ENCODE measurements at regions not wholly inside any gene's neighbourhood (a gene's known extent, or its start where the extent isn't known, plus 50 kb on each side); places are given as distances from the start of the nearest gene placed in this dataset.
A peak's percentile ranks its signal among the peaks of the same experiment; 100 is the strongest.
"Not testable (repeated sequence)": the region's sequence is repeated elsewhere in the genome, so short reads cannot be mapped to it uniquely, and the experiment has no call there.

DNA sequence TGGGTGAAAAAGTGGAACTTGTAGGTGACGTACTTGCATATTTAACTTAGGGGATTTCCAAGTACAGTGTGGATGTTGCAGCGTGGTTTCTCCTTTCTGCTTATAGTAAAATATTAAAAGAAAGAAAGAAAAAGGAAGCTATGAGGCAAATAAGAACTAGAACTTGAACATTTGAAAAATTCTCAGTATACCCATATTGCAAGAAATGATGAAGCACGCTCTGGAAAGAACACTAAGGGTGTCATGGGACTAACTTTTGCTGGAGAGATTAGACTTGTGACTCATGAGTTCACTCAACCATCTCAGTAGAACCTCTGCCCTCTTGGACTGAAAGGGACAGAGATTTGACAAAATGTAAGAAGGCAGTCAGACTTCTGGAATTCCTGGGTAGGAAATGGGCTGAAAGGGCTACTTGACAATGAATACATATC lies 704.5 kb upstream of the ADGRL4 start:
- no peak for DNase-seq (ENCODE audit: low read depth in 2 of 3, low spot score in 2 of 3)

DNA sequence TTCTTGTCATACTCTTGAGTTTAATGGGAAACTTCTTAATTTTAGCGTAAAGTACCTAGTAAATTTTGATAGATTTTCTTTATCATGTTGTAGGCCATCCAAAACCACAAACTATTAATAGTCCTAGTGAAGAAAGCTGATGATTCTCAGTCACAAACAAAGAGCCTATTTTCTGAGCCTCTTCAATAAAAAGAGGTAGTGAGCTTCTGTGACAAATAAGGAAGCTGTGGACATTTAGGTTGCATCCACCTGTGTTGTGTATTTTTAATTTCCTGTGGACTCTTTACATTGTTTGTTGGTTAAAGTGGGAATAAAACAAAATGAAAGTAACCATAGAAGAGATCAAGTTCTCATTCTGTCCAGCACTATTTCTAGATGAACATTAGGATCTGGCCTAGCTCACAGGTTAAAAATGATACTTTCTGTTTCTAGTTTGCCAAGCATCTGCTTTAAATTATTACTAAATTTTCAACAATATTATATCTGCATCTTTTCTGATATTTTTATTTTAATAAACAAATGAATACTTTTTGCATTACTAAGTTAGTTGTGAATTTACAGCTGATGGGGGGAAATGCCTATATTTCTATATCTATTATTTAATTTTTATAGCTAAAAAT lies 702.2 kb upstream of the ADGRL4 start:
- no peak for DNase-seq (ENCODE audit: low read depth in 2 of 3, low spot score in 2 of 3)

- DNase-seq (ENCODE audit: low read depth in 2 of 3, low spot score in 2 of 3), result no peak
These were observed 698.7 kb upstream of the ADGRL4 start for GRCh38 chr1:79705218-79705617.

DNA sequence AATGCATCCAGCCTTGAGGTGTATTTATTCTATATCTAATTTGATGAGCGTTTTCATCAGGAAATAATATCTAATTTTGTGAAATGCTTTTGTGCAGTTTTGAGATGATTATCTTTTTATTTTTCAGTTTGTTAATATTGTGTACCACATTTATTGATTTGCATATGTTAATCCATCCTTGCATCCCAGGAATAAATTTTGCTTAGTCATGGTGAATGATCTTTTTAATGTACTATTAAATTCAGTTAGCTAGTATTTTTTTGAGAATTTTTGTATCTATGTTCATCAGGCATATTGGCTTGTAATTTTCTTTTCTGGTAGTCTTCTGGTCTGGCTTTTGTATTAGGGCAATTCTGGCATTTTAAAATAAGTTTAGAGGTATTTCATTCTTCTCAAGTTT lies 697.5 kb upstream of the ADGRL4 start:
- no peak for DNase-seq (ENCODE audit: low read depth in 2 of 3, low spot score in 2 of 3)

- DNase-seq (ENCODE audit: low read depth in 2 of 3, low spot score in 2 of 3), result not testable (repeated sequence)
These were observed 695.9 kb upstream of the ADGRL4 start for GRCh38 chr1:79702336-79702999.

GRCh38 chr1:79695138-79695537 lies 688.6 kb upstream of the ADGRL4 start:
- no peak for DNase-seq (ENCODE audit: low read depth in 2 of 3, low spot score in 2 of 3)

DNA sequence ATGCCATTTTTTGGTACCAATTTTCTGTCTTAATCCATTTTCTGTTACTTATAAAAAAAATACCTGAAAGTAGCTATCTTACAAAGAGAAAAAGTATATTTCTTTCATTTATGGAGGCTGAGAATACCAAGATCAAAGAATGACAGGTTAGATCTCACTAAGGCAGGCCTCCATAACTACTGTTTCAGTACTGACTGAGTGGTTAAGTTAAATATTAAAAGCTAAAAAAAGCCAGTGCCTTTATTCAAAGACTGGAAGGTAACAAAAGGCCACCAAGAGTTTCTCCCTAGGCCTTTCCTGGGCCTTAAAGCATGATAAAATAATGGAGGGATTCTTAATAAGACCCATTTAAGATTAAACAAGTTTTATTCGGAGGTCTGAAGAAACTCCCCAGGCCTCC lies 687.7 kb upstream of the ADGRL4 start:
- no peak for DNase-seq (ENCODE audit: low read depth in 2 of 3, low spot score in 2 of 3)

DNA sequence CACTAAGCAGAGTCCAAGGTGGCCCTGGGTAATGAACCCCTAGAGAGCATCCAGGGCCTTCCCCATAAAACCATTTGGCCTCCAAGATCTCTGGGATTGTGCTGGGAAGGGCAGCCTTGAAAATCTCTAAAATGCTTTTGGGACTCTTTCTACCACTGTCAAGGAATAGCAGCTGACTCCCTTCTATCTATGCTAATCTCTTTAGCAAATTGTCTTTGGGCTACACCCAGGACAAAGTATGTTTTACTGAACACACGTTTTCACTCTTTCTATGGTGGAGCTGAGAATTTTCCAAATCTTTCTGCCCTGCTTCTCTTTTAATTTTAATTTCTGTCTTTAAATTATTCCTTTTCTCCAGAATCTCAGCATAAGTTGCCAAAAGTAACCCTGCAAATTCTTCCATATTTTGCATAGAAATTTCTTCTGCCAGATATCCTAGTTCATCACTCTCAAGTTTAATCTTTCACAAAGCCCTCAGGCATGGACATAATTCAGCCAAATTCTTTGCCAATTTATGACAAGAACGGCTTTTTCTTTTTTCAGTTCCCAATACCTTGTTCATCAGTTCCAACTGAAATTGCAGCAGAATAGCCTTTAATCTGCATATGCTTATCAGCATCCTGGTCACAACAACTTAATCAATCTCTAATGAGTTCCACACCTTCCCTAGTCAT lies 687.0 kb upstream of the ADGRL4 start:
- no peak for DNase-seq (ENCODE audit: low read depth in 2 of 3, low spot score in 2 of 3)

DNA sequence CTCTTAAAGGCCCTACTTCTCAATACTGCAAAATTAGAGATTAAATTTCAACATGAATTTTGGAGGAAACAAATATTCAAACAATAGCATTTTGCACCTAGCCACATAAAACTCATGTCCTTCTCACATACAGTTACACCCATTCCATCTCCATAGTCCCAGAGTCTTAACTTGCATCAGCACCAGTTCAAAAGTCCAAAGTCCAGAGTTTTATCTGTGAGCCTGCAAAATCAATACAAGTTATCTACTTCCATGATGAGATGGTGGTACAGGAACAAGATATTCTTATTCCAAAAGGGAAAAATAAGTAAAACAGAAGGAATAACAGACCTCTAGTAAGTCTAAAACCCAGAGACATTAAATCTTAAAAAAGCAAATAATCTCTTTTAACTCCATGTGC lies 686.0 kb upstream of the ADGRL4 start:
- DNase-seq (ENCODE audit: low read depth in 2 of 3, low spot score in 2 of 3), result no peak

DNA sequence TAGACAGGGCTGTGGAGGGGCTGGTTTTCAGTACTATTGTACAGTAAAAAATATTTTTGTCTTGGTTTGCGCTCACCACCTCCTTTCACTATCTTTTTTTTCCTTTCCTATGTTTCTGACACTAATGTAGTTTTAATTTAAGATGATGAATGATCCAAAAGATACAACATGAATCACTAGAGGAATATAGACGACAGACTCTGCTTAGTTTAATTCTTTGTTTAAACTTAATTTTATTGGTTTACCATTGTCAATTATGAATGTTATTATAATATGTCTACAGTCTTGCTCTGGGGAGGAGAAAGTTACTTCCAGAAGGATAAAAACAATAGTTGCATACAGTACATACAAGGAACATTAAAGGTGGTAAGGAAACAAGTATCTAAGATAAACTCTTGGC lies 682.4 kb upstream of the ADGRL4 start:
- no peak for DNase-seq (ENCODE audit: low read depth in 2 of 3, low spot score in 2 of 3)

GRCh38 chr1:79683420-79683819 lies 676.9 kb upstream of the ADGRL4 start:
- no peak for DNase-seq (ENCODE audit: low read depth in 2 of 3, low spot score in 2 of 3)

DNA sequence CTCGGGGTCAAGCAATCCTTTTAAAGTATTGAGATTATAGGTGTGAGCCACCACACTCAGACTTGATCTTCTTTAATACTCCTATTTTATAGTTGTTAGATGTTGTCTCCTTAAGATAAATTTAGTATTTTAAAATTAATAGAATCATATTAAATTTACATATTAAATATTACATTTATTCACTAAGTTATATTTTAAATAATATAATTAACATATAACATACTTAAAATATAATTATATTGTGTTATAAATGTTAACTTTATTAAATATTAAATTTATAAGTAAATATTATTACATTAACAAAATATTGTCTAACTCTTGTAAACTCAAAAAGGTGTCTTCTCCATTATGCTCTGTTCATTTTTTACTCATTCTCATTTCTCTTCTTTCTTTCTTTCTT lies 675.9 kb upstream of the ADGRL4 start:
- DNase-seq (ENCODE audit: low read depth in 2 of 3, low spot score in 2 of 3), result no peak

- DNase-seq (ENCODE audit: low read depth in 2 of 3, low spot score in 2 of 3), result no peak
These were observed 674.9 kb upstream of the ADGRL4 start for GRCh38 chr1:79681382-79681781.

GRCh38 chr1:79679916-79680315 lies 673.4 kb upstream of the ADGRL4 start:
- DNase-seq (ENCODE audit: low read depth in 2 of 3, low spot score in 2 of 3), result no peak

DNA sequence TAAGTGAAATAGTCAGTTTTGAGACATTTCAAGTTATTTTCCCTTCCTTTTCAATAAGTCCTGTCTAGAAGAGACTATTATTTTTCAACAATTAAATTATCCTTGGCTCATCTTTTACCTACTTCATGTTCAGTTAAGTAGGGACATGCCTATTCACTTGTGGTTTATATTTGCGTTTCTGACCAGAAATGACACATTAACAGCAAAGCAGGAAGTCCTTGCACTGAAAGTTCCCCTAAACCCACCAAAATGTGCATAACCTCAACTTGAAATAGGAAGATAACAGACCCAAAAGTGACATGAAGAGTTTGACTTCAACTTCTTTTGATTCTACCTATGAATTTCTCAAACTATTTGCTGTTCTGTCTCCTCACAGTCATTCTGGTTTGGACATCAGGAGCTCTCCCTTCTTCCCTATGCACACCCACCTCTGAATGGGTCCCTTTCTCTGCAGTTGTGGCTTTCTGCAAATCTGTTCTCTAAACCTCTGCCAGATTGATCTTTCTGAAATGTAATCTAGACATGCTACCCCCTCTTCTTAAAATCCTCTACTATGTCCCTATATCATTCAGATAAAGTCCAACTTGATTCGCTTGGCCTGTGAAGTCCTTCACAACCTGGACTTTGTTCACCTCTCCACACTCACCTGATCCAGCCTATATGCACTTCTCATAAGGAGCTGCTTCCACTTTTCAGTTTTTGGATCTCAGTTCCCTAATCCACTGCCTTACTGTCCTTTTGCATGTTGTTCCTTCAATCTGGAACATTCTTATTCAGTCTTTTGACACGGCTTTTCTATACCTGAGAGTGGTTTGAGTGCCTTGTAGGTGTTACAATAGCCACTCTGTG lies 661.5 kb upstream of the ADGRL4 start:
- peak in 1 of 3 donors; percentile 0 for DNase-seq (ENCODE audit: low read depth in 2 of 3, low spot score in 2 of 3)

GRCh38 chr1:79667166-79667565 lies 660.6 kb upstream of the ADGRL4 start:
- DNase-seq (ENCODE audit: low read depth in 2 of 3, low spot score in 2 of 3), result no peak

DNA sequence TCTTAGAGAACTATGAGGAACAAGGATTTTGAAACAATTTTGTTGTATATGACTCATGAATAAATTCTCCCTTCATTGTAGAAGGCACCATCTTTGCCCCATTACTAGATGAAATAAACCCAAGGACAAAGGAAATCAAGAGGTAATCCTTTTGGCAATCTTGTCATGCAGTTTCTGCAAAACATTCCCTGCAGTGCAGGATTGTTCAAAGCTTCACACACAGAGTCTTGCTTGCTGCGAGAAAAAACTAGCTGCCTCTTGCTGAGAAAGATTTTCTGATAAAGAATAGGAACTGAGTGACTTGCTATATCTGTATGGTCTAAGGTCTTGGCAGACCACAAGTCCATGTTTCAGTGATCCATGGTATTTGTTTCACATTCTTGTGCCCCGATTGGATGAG lies 657.4 kb upstream of the ADGRL4 start:
- no peak for DNase-seq (ENCODE audit: low read depth in 2 of 3, low spot score in 2 of 3)

GRCh38 chr1:79662596-79662995 lies 656.1 kb upstream of the ADGRL4 start:
- no peak for DNase-seq (ENCODE audit: low read depth in 2 of 3, low spot score in 2 of 3)

- no peak for DNase-seq (ENCODE audit: low read depth in 2 of 3, low spot score in 2 of 3)
These were observed 653.6 kb upstream of the ADGRL4 start for GRCh38 chr1:79660129-79660528.

DNA sequence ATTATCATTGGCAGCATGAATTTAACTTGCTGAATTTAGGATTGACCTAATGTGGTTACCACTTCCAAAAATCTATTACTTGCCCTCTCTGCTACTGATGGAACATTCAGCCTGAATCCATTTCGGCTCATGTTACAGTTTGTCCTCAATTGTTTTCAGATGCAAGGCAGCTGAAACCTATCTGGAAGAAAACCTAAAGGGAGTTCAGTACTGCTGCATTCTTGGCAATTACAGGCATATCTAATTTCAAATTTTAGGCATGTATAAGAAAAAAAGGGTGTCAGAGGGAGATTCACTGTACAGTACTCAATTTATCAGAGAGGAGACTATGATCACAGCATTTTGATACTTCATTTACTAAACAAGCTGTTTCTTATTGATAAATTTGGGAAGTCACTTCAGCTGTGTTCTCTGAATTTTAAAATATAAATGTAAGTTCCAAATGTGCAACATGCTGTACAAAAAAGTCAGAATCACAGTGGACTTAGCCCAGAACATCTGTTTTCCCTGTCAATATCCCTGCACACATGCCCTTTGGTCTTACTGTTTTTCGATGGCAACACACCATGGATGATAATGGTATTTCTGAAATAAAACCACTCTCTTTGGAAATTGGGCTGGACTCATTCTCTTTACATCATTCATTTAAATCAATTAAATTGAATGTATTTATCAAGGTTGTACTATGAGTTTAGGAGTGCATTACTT lies 651.6 kb upstream of the ADGRL4 start:
- DNase-seq (ENCODE audit: low read depth in 2 of 3, low spot score in 2 of 3), result no peak

GRCh38 chr1:79655876-79656275 lies 649.3 kb upstream of the ADGRL4 start:
- no peak for DNase-seq (ENCODE audit: low read depth in 2 of 3, low spot score in 2 of 3)
